HL-60 (cell line): ENCODE measurements at regions not wholly inside any gene's neighbourhood (a gene's known extent, or its start where the extent isn't known, plus 50 kb on each side); places are given as distances from the start of the nearest gene placed in this dataset.

ENCODE experiments used
- CTCF ChIP-seq: IDR thresholded peaks from one replicate; pipeline ENCODE4 v1.5.1; 2011; ENCODE audit warnings: low read length, control low read depth, inconsistent platforms; ENCODE audit not compliant: insufficient read depth
- GABPA ChIP-seq: IDR thresholded peaks from 2 replicates; pipeline ENCODE4 v1.6.1; 2012; ENCODE audit warnings: low read depth
- POLR2AphosphoS5 ChIP-seq: IDR thresholded peaks from 2 replicates; pipeline ENCODE4 v1.6.1; 2012; ENCODE audit warnings: low read depth
- REST ChIP-seq: IDR thresholded peaks from 2 replicates; pipeline ENCODE4 v1.6.1; 2012; ENCODE audit warnings: low read depth; ENCODE audit not compliant: insufficient replicate concordance
- SPI1 ChIP-seq: IDR thresholded peaks from 2 replicates; pipeline ENCODE4 v1.6.1; 2012; ENCODE audit warnings: low read depth, mild to moderate bottlenecking, borderline replicate concordance

GRCh38 chr6:4354181-4354580, 218.8 kb upstream of the ECI2 start:
- no peak for TF ChIP-seq CTCF
- TF ChIP-seq REST: no peak
- no peak for TF ChIP-seq POLR2AphosphoS5
- TF ChIP-seq GABPA: no peak
- TF ChIP-seq SPI1: no peak
